Pancreas (tissue), 10 donors: ENCODE measurements at regions not wholly inside any gene's neighbourhood (a gene's known extent, or its start where the extent isn't known, plus 50 kb on each side); places are given as distances from the start of the nearest gene placed in this dataset.
"Not testable (repeated sequence)": the region's sequence is repeated elsewhere in the genome, so short reads cannot be mapped to it uniquely, and the experiment has no call there.

ENCODE experiments used
- ATAC-seq, 4 donors: fragments of 200-7000 bp; cut with Tn5 transposase; one replicate each; pipeline versions ENCODE4 v1.8.0 to v1.9.1; 2020; ENCODE audit warnings: mild to moderate bottlenecking in 4 of 4, moderate library complexity in 4 of 4
- DNase-seq, 6 donors: peaks; one replicate each; pipeline ENCODE4 v3.0.0-alpha.2; 2020
- FAIRE-seq: peaks from 2 replicates; lab custom pipeline; 2012; peaks lifted over from hg19 to GRCh38; lab: Jason Lieb, UNC
- H3K27ac ChIP-seq, 4 donors: fragments of 200-600 bp; sonication (generic); 1 replicate in 3 of 4; 2 replicates in 1 of 4; pipeline versions ENCODE4 v1.5.0 to v1.8.0; 2020
- H3K27me3 ChIP-seq, 4 donors: fragments of 200-600 bp; one replicate each; pipeline ENCODE4 v1.8.0; 2021
- H3K36me3 ChIP-seq, 3 donors: fragments of 200-600 bp; sonication (generic) in 1 of 3; one replicate each; pipeline versions ENCODE4 v1.5.0 to v1.8.0; 2020 to 2021
- H3K4me1 ChIP-seq, 3 donors: fragments of 200-600 bp; one replicate each; pipeline ENCODE4 v1.8.0; 2021
- H3K4me3 ChIP-seq, 4 donors: fragments of 200-600 bp; sonication (generic) in 2 of 4; one replicate each; pipeline versions ENCODE4 v1.5.0 to v1.8.0; 2020 to 2021
- H3K9me3 ChIP-seq, 4 donors: fragments of 200-600 bp; one replicate each; pipeline ENCODE4 v1.8.0; 2021
- CTCF ChIP-seq, 4 donors: fragments of 200-600 bp; sonication (generic) in 3 of 4; IDR thresholded peaks; one replicate each; pipeline versions ENCODE4 v1.5.0 to v1.8.0; 2021; ENCODE audit warnings: antibody characterized with exemption in 4 of 4
- WGBS, 2 donors: extraction: QIAGEN DNeasy Blood & Tissue Kit; methylation state at CpG; one replicate each; pipeline ENCODE4 v1.1.7; 2013; 5-methylcytosine and 5-hydroxymethylcytosine counted together
- intact Hi-C, 3 donors: fragments of 100-400 bp; cut with DNase I; formaldehyde crosslinking; loops; one replicate each; pipeline versions ENCODE4 v1.11.1 to v1.14.2; 2022
- donor health status: healthy with polysubstance abuse.
- donor health status: DM: no; HTN: no; CAD: no; lungs with moderate emphysema.
- donor health status: DM: no; HTN: no; CAD: no.
- donor health status: control.
- donor health status: control.
- donor health status: Bipolar disorder and iron deficiency.
- donor health status: DM: yes; HTN: yes; CAD: no.
- donor health status: DM: no; HTN: no; CAD: no.
- donor health status: DM: no; HTN: no; CAD: no.
- donor health status: DM: yes; HTN: yes; CAD: no.

GRCh38 chr14:57052705-57053302 is 215.9 kb downstream of the EXOC5 start:
- no peak for TF ChIP-seq CTCF (IDR thresholded peaks at IDR 0.05)
- Histone ChIP-seq H3K27ac (no peak overlapping the region), H3K4me1 (peaks cover 6 to 10% (median 7%) of the 10 kb centered on the region in 3 donors), H3K9me3 (no peaks in the 10 kb centered on the region), H3K27me3 (no peaks in the 10 kb centered on the region), H3K4me3 (no peak overlapping the region), H3K36me3 (no peaks in the 10 kb centered on the region)
- WGBS, 2 donors, result 54 to 60% methylated on average over 3 of the region's 3 CpGs
- FAIRE-seq (no peak), DNase-seq (no peak), ATAC-seq (no peak)
- intact Hi-C loops, result no loop called here

GRCh38 chr14:57051633-57052032 is 217.1 kb downstream of the EXOC5 start:
- FAIRE-seq (no peak), ATAC-seq (no peak), DNase-seq (no peak)
- Histone ChIP-seq H3K9me3 (no peaks in the 10 kb centered on the region), H3K4me1 (peaks cover 0 to 3% (median 0%) of the 10 kb centered on the region in 3 donors), H3K36me3 (no peaks in the 10 kb centered on the region), H3K4me3 (no peak overlapping the region), H3K27me3 (no peaks in the 10 kb centered on the region), H3K27ac (no peak overlapping the region)
- 84 to 89% methylated on average over 7 of the region's 7 CpGs for WGBS, 2 donors
- intact Hi-C loops, result no loop called here
- no peak for TF ChIP-seq CTCF (IDR thresholded peaks at IDR 0.05)

- H3K27me3 ChIP-seq, result no peaks in the 10 kb centered on the region
- no peak overlapping the region for H3K27ac ChIP-seq
- H3K4me1 ChIP-seq, result peaks cover 0 to 3% (median 0%) of the 10 kb centered on the region in 3 donors
- no peaks in the 10 kb centered on the region for H3K9me3 ChIP-seq
- WGBS, 2 donors, result 45 to 54% methylated on average over 1 of the region's 1 CpG
- DNase-seq (no peak), FAIRE-seq (no peak), ATAC-seq (no peak)
- TF ChIP-seq CTCF (IDR thresholded peaks at IDR 0.05), result no peak
- no peak overlapping the region for H3K4me3 ChIP-seq
- H3K36me3 ChIP-seq, result no peaks in the 10 kb centered on the region
- intact Hi-C loops, result no loop called here
Measured at GRCh38 chr14:57049848-57050247, 218.9 kb downstream of the EXOC5 start.

GRCh38 chr14:57046175-57046574 is 222.5 kb downstream of the EXOC5 start:
- Histone ChIP-seq H3K4me1 (no peaks in the 10 kb centered on the region), H3K4me3 (no peak overlapping the region), H3K9me3 (no peaks in the 10 kb centered on the region), H3K27ac (no peak overlapping the region), H3K36me3 (no peaks in the 10 kb centered on the region), H3K27me3 (no peaks in the 10 kb centered on the region)
- WGBS, 2 donors, result 68 to 71% methylated on average over 4 of the region's 4 CpGs
- TF ChIP-seq CTCF (IDR thresholded peaks at IDR 0.05), result no peak
- FAIRE-seq, result no peak
- intact Hi-C loops, result no loop called here
- no peak for ATAC-seq
- no peak for DNase-seq

- intact Hi-C loops, result not testable (repeated sequence)
- WGBS, 2 donors, result 78 to 88% methylated on average over 5 of the region's 5 CpGs
Measured at GRCh38 chr14:57044101-57044973, 224.4 kb downstream of the EXOC5 start.

More at GRCh38 chr14:57044101-57044973, 224.4 kb downstream of the EXOC5 start:
- H3K9me3 ChIP-seq, H3K4me1 ChIP-seq, FAIRE-seq, ATAC-seq, H3K27me3 ChIP-seq, H3K4me3 ChIP-seq, DNase-seq, H3K27ac ChIP-seq, H3K36me3 ChIP-seq: not testable (repeated sequence)
